ENCODE measurements at regions not wholly inside any gene's neighbourhood (a gene's known extent, or its start where the extent isn't known, plus 50 kb on each side); places are given as distances from the start of the nearest gene placed in this dataset.

GRCh38 chr10:2927958-2928840 lies 139.1 kb upstream of the PFKP start:
- peak overlapping the region; percentile 27 for H3K4me3 ChIP-seq (ENCODE audit: low read length)
- peak; percentile 90 for DNase-seq (ENCODE audit: low read depth, low spot score)

- H3K4me3 ChIP-seq (ENCODE audit: low read length): no peak overlapping the region
- no peak for DNase-seq (ENCODE audit: low read depth, low spot score)
These were observed 140.3 kb upstream of the PFKP start for GRCh38 chr10:2926918-2927660.

GRCh38 chr10:2925631-2926030 lies 141.7 kb upstream of the PFKP start:
- DNase-seq (ENCODE audit: low read depth, low spot score): no peak
- no peak overlapping the region for H3K4me3 ChIP-seq (ENCODE audit: low read length)

GRCh38 chr10:2924431-2924830 lies 142.9 kb upstream of the PFKP start:
- H3K4me3 ChIP-seq (ENCODE audit: low read length): no peak overlapping the region
- no peak for DNase-seq (ENCODE audit: low read depth, low spot score)

GRCh38 chr10:2921956-2922680 lies 145.2 kb upstream of the PFKP start:
- DNase-seq (ENCODE audit: low read depth, low spot score): no peak
- H3K4me3 ChIP-seq (ENCODE audit: low read length): no peak overlapping the region

GRCh38 chr10:2920637-2921036 lies 146.7 kb upstream of the PFKP start:
- DNase-seq (ENCODE audit: low read depth, low spot score): peak; percentile 91
- no peak overlapping the region for H3K4me3 ChIP-seq (ENCODE audit: low read length)

- no peak for DNase-seq (ENCODE audit: low read depth, low spot score)
- no peak overlapping the region for H3K4me3 ChIP-seq (ENCODE audit: low read length)
These were observed 147.2 kb upstream of the PFKP start for GRCh38 chr10:2920168-2920567.

- DNase-seq (ENCODE audit: low read depth, low spot score): no peak
- no peak overlapping the region for H3K4me3 ChIP-seq (ENCODE audit: low read length)
These were observed 148.3 kb upstream of the PFKP start for GRCh38 chr10:2919016-2919415.

GRCh38 chr10:2918489-2918888 lies 148.9 kb upstream of the PFKP start:
- H3K4me3 ChIP-seq (ENCODE audit: low read length): no peak overlapping the region
- no peak for DNase-seq (ENCODE audit: low read depth, low spot score)

GRCh38 chr10:2917926-2918325 lies 149.4 kb upstream of the PFKP start:
- no peak for DNase-seq (ENCODE audit: low read depth, low spot score)
- H3K4me3 ChIP-seq (ENCODE audit: low read length): no peak overlapping the region

- no peak for DNase-seq (ENCODE audit: low read depth, low spot score)
- H3K4me3 ChIP-seq (ENCODE audit: low read length): no peak overlapping the region
These were observed 151.9 kb upstream of the PFKP start for GRCh38 chr10:2915412-2915811.

- H3K4me3 ChIP-seq (ENCODE audit: low read length): no peak overlapping the region
- DNase-seq (ENCODE audit: low read depth, low spot score): no peak
These were observed 152.6 kb upstream of the PFKP start for GRCh38 chr10:2914741-2915140.

GRCh38 chr10:2913474-2913873 lies 153.9 kb upstream of the PFKP start:
- no peak for DNase-seq (ENCODE audit: low read depth, low spot score)
- no peak overlapping the region for H3K4me3 ChIP-seq (ENCODE audit: low read length)

GRCh38 chr10:2910656-2911055 lies 156.7 kb upstream of the PFKP start:
- no peak for DNase-seq (ENCODE audit: low read depth, low spot score)
- H3K4me3 ChIP-seq (ENCODE audit: low read length): no peak overlapping the region

GRCh38 chr10:2909921-2910320 lies 157.4 kb upstream of the PFKP start:
- peak overlapping the region; percentile 39 for H3K4me3 ChIP-seq (ENCODE audit: low read length)
- peak; percentile 70 for DNase-seq (ENCODE audit: low read depth, low spot score)

GRCh38 chr10:2908851-2909630 lies 158.3 kb upstream of the PFKP start:
- peak; percentile 99 for DNase-seq (ENCODE audit: low read depth, low spot score)
- H3K4me3 ChIP-seq (ENCODE audit: low read length): peak overlapping the region; percentile 39

GRCh38 chr10:2906974-2907373 lies 160.4 kb upstream of the PFKP start:
- DNase-seq (ENCODE audit: low read depth, low spot score): no peak
- no peak overlapping the region for H3K4me3 ChIP-seq (ENCODE audit: low read length)

GRCh38 chr10:2905851-2906250 lies 161.5 kb upstream of the PFKP start:
- no peak for DNase-seq (ENCODE audit: low read depth, low spot score)
- no peak overlapping the region for H3K4me3 ChIP-seq (ENCODE audit: low read length)

GRCh38 chr10:2900530-2900929 lies 166.8 kb upstream of the PFKP start:
- no peak for DNase-seq (ENCODE audit: low read depth, low spot score)
- no peak overlapping the region for H3K4me3 ChIP-seq (ENCODE audit: low read length)

Data from Jurkat, Clone E6-1 (cell line).